K562 (cell line): ENCODE measurements at regions not wholly inside any gene's neighbourhood (a gene's known extent, or its start where the extent isn't known, plus 50 kb on each side); places are given as distances from the start of the nearest gene placed in this dataset.

Source experiments
- ATAC-seq: fragments of 200-7000 bp; cut with Tn5 transposase; 3 replicates; pipeline ENCODE4 v1.9.1; 2020; ENCODE audit warnings: moderate library complexity
- BruUV-seq: library from RNA; stranded (reverse); fragments of 400-500 nt; replicated peaks from 2 replicates; lab custom pipeline; 2021; lab: Mats Ljungman, UMichigan
- CTCF ChIA-PET: fragments of 300-600 bp; formaldehyde crosslinking; extraction: SDS; loops from one replicate; lab custom pipeline; 2021; ENCODE audit warnings: low intra/inter-chr PET ratio; lab: Yijun Ruan, JAX
- POLR2A ChIA-PET: fragments of 300-600, 350-650 bp; sonication (Branson Sonifier 250); formaldehyde crosslinking; extraction: SDS; loops from one replicate; lab custom pipeline; 2021; ENCODE audit warnings: antibody characterized with exemption, inconsistent platforms; lab: Yijun Ruan, JAX
- DNase-seq, 4 experiments: peaks; one replicate each; pipeline versions ENCODE4 v3.0.0 to v3.0.0-alpha.2; 2011 to 2018; ENCODE audit warnings: low spot score in 3 of 4, mixed read lengths in 3 of 4; ENCODE audit errors: extremely low read depth in 1 of 4
- FAIRE-seq: peaks from 2 replicates; lab custom pipeline; 2011; peaks lifted over from hg19 to GRCh38; lab: Jason Lieb, UNC
- H2AFZ ChIP-seq: 2 replicates; pipeline ENCODE4 v1.6.0; 2011; ENCODE audit warnings: low read depth, low read length, control low read depth, inconsistent platforms
- H3K27ac ChIP-seq: fragments of 200-600 bp; 3 replicates; pipeline ENCODE4 v1.8.0; 2011; ENCODE audit warnings: low read depth, mild to moderate bottlenecking, control low read depth, inconsistent platforms, low read length, moderate library complexity, mixed read lengths; ENCODE audit errors: extremely low read depth
- H3K27me3 ChIP-seq, 2 experiments: fragments of 300-600 bp in 1 of 2; 2 replicates in 1 of 2; 3 replicates in 1 of 2; pipeline versions ENCODE4 v1.6.0 to v1.8.0; 2011; ENCODE audit warnings: inconsistent platforms in 2 of 2, low read length in 2 of 2, mild to moderate bottlenecking in 1 of 2, mixed read lengths in 1 of 2, moderate library complexity in 1 of 2; ENCODE audit not compliant: control insufficient read depth in 2 of 2, insufficient read depth in 2 of 2
- H3K36me3 ChIP-seq: fragments of 300-600 bp; 3 replicates; pipeline ENCODE4 v1.8.0; 2011; ENCODE audit warnings: mild to moderate bottlenecking, low read length, inconsistent platforms; ENCODE audit not compliant: control insufficient read depth, insufficient read depth
- H3K4me1 ChIP-seq, 2 experiments: fragments of 200-600 bp in 1 of 2; replicated peaks in 1 of 2; 2 replicates in 1 of 2; 3 replicates in 1 of 2; pipeline versions ENCODE4 v1.5.1 to v1.8.0; 2011; ENCODE audit warnings: inconsistent platforms in 2 of 2, low read length in 2 of 2, mild to moderate bottlenecking in 1 of 2, mixed read lengths in 1 of 2, moderate library complexity in 1 of 2; ENCODE audit not compliant: control insufficient read depth in 2 of 2, insufficient read depth in 2 of 2
- H3K4me2 ChIP-seq: 2 replicates; pipeline ENCODE4 v1.6.1; 2011; ENCODE audit warnings: low read length, control low read depth, inconsistent platforms, mixed read lengths; ENCODE audit not compliant: insufficient read depth
- H3K4me3 ChIP-seq: fragments of 200-600 bp; sonication (generic), shearing (Covaris generic); 2 replicates; pipeline ENCODE4 v1.5.1; 2016; ENCODE audit warnings: control low read depth, inconsistent platforms
- H3K79me2 ChIP-seq: fragments of 200-600 bp; 3 replicates; pipeline ENCODE4 v1.8.0; 2011; ENCODE audit warnings: low read length, inconsistent platforms; ENCODE audit not compliant: control insufficient read depth, insufficient read depth
- H3K9ac ChIP-seq, 2 experiments: 2 replicates each; pipeline versions ENCODE4 v1.6.0 to v1.6.1; 2011; ENCODE audit warnings: low read depth in 2 of 2, low read length in 2 of 2, control low read depth in 1 of 2, inconsistent platforms in 1 of 2, mild to moderate bottlenecking in 1 of 2, mixed read lengths in 1 of 2; ENCODE audit not compliant: insufficient read depth in 1 of 2
- H3K9me1 ChIP-seq: one replicate; pipeline ENCODE4 v1.6.0; 2011; ENCODE audit warnings: inconsistent platforms, mild to moderate bottlenecking, low read length, moderate library complexity; ENCODE audit not compliant: control insufficient read depth, insufficient read depth
- H3K9me3 ChIP-seq: replicated peaks from 2 replicates; pipeline ENCODE4 v1.5.1; 2011; ENCODE audit warnings: low read depth, low read length, inconsistent platforms; ENCODE audit not compliant: control insufficient read depth, insufficient read depth
- H4K20me1 ChIP-seq: replicated peaks from 2 replicates; pipeline ENCODE4 v1.6.1; 2011; ENCODE audit warnings: low read length, inconsistent platforms, mixed read lengths; ENCODE audit not compliant: control insufficient read depth, insufficient read depth
- CBFA2T3 ChIP-seq: fragments of 450-650 bp; IDR thresholded peaks from 2 replicates; pipeline ENCODE4 v1.6.1; 2017
- FOS ChIP-seq: IDR thresholded peaks from 3 replicates; pipeline ENCODE4 v1.6.1; 2011; ENCODE audit not compliant: insufficient read length; ENCODE audit errors: extremely low read depth
- FOXM1 ChIP-seq, 2 experiments: fragments of 450-650 bp in 1 of 2; sonication (generic) in 1 of 2; formaldehyde crosslinking in 1 of 2; IDR thresholded peaks; 2 replicates each; pipeline versions ENCODE4 v1.6.1 to v1.9.0; 2017 to 2022; ENCODE audit warnings: low read depth in 2 of 2, mild to moderate bottlenecking in 2 of 2, missing genetic modification reagents in 1 of 2, moderate library complexity in 1 of 2
- HDAC6 ChIP-seq: IDR thresholded peaks from 2 replicates; pipeline ENCODE4 v1.6.1; 2012; ENCODE audit warnings: low read depth, mild to moderate bottlenecking, control low read depth, inconsistent platforms, low read length, moderate library complexity
- KDM5B ChIP-seq: fragments of 200-600 bp; sonication (generic); IDR thresholded peaks from 2 replicates; pipeline ENCODE4 v1.6.1; 2012; ENCODE audit warnings: low read depth, mild to moderate bottlenecking, moderate library complexity, low read length, control low read depth, inconsistent platforms; ENCODE audit not compliant: insufficient replicate concordance
- MBD1 ChIP-seq: fragments of 250-450 bp; sonication (Bioruptor Pico); IDR thresholded peaks from 2 replicates; pipeline ENCODE4 v1.8.0; 2022; ENCODE audit warnings: inconsistent platforms
- PHTF2 ChIP-seq: fragments of 250-450 bp; sonication (Bioruptor Pico); IDR thresholded peaks from 2 replicates; pipeline ENCODE4 v1.5.0; 2021; ENCODE audit warnings: mild to moderate bottlenecking
- SPI1 ChIP-seq: IDR thresholded peaks from 2 replicates; pipeline ENCODE4 v1.6.1; 2011; ENCODE audit warnings: low read depth, low read length, control low read depth, borderline replicate concordance
- ZBTB43 ChIP-seq: sonication (generic); formaldehyde crosslinking; IDR thresholded peaks from 2 replicates; pipeline ENCODE4 v1.8.0; 2023; ENCODE audit warnings: mild to moderate bottlenecking, missing genetic modification reagents
- ZC3H8 ChIP-seq: fragments of 450-650 bp; IDR thresholded peaks from 2 replicates; pipeline ENCODE4 v1.6.1; 2017
- ZFP91 ChIP-seq: sonication (generic); formaldehyde crosslinking; IDR thresholded peaks from 2 replicates; pipeline ENCODE4 v1.8.0; 2022; ENCODE audit warnings: mild to moderate bottlenecking, missing genetic modification reagents
- ZNF175 ChIP-seq: fragments of 200-800 bp; sonication (Bioruptor generic); IDR thresholded peaks from 2 replicates; pipeline ENCODE4 v1.6.1; 2016; ENCODE audit warnings: low read depth, mild to moderate bottlenecking, missing genetic modification characterization, missing compliant biosample characterization
- ZNF232 ChIP-seq: sonication (generic); formaldehyde crosslinking; IDR thresholded peaks from 2 replicates; pipeline ENCODE4 v1.8.0; 2022; ENCODE audit warnings: mild to moderate bottlenecking, missing genetic modification reagents
- ZNF354B ChIP-seq: fragments of 250-450 bp; sonication (Bioruptor Pico); IDR thresholded peaks from 2 replicates; pipeline ENCODE4 v1.4.0; 2020
- ZNF764 ChIP-seq: fragments of 250-450 bp; sonication (Bioruptor Pico); IDR thresholded peaks from 2 replicates; pipeline ENCODE4 v1.4.0; 2020; ENCODE audit warnings: low read depth, mild to moderate bottlenecking, moderate library complexity
- in situ Hi-C: fragments of 300-500 bp; cut with MboI; formaldehyde crosslinking; loops from 4 replicates; pipeline ENCODE4 v1.15.0; 2018; ENCODE audit warnings: inconsistent platforms, mixed read lengths
- intact Hi-C: fragments of 100-400 bp; cut with micrococcal nuclease; formaldehyde crosslinking; loops from 2 replicates; pipeline ENCODE4 v1.14.2; 2022
- TF ChIP-seq, protein P1 (sequence below): fragments of 450-650 bp; formaldehyde crosslinking; conservative IDR thresholded peaks from 2 replicates; pipeline ENCODE4 v1.4.0; 2022; ENCODE audit warnings: mild to moderate bottlenecking, missing genetic modification characterization
- TF ChIP-seq, protein P2 (sequence below): fragments of 450-650 bp; conservative IDR thresholded peaks from 2 replicates; pipeline ENCODE4 v1.6.1; 2016; ENCODE audit warnings: missing genetic modification characterization, low read depth, mild to moderate bottlenecking, control low read depth, missing compliant biosample characterization

DNA sequence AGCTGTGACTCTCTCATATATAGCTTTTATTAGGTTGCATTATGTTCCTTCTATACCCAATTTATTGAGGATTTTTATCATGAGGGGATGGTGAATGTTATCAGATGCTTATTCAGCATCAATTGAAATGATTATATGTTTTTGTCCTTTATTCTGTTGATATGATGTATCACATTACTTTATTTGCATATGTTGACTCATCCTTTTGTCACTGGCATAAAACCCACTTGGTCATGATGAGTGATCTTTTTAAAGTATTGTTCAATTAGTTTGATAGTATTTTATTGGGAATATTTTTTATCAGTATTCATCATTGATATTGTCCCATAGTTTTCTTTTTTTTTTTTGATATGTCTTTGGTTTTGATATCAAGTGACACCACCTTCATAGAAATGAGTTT lies 529.9 kb downstream of the MMUT start:
- Histone ChIP-seq H3K9me1 (no peaks in the 10 kb centered on the region), H3K9me3 (no peaks in the 10 kb centered on the region), H3K27ac (no peak overlapping the region), H4K20me1 (no peaks in the 10 kb centered on the region), H2AFZ (no peak overlapping the region), H3K27me3 (no peaks in the 10 kb centered on the region), H3K36me3 (no peaks in the 10 kb centered on the region), H3K79me2 (no peaks in the 10 kb centered on the region), H3K4me1 (no peaks in the 10 kb centered on the region), H3K9ac (no peak overlapping the region), H3K4me3 (no peak overlapping the region), H3K4me2 (no peak overlapping the region)
- CTCF ChIA-PET, result no interaction called here
- intact Hi-C loops (no loop called here), in situ Hi-C loops (no loop called here)
- FAIRE-seq (no peak), ATAC-seq (no peak), DNase-seq (no peak)
- POLR2A ChIA-PET, result no interaction called here
- BruUV-seq, result no TSS peak
- TF ChIP-seq ZNF354B (CRISPR knock-in tag) (no peak), ZNF232 (CRISPR knock-in tag) (no peak), HDAC6 (no peak), FOXM1 (IDR thresholded peaks at IDR 0.05; ENCODE audit: low read depth) (no peak), FOXM1 (CRISPR knock-in tag; IDR thresholded peaks at IDR 0.05; ENCODE audit: low read depth) (no peak), ZNF764 (no peak), ZFP91 (CRISPR knock-in tag) (no peak), MBD1 (CRISPR knock-in tag) (no peak), ZBTB43 (CRISPR knock-in tag) (no peak), CBFA2T3 (no peak), ZNF175 (CRISPR knock-in tag) (no peak), FOS (no peak), SPI1 (no peak), PHTF2 (CRISPR knock-in tag) (no peak), KDM5B (no peak), ZC3H8 (no peak)
- TF ChIP-seq, protein P1, sequence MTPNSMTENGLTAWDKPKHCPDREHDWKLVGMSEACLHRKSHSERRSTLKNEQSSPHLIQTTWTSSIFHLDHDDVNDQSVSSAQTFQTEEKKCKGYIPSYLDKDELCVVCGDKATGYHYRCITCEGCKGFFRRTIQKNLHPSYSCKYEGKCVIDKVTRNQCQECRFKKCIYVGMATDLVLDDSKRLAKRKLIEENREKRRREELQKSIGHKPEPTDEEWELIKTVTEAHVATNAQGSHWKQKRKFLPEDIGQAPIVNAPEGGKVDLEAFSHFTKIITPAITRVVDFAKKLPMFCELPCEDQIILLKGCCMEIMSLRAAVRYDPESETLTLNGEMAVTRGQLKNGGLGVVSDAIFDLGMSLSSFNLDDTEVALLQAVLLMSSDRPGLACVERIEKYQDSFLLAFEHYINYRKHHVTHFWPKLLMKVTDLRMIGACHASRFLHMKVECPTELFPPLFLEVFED (CRISPR knock-in tag), result no peak
- TF ChIP-seq, protein P2, sequence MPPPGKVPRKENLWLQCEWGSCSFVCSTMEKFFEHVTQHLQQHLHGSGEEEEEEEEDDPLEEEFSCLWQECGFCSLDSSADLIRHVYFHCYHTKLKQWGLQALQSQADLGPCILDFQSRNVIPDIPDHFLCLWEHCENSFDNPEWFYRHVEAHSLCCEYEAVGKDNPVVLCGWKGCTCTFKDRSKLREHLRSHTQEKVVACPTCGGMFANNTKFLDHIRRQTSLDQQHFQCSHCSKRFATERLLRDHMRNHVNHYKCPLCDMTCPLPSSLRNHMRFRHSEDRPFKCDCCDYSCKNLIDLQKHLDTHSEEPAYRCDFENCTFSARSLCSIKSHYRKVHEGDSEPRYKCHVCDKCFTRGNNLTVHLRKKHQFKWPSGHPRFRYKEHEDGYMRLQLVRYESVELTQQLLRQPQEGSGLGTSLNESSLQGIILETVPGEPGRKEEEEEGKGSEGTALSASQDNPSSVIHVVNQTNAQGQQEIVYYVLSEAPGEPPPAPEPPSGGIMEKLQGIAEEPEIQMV, result no peak
